ENCODE measurements at regions not wholly inside any gene's neighbourhood (a gene's known extent, or its start where the extent isn't known, plus 50 kb on each side); places are given as distances from the start of the nearest gene placed in this dataset.

- no peak overlapping the region for H3K27ac ChIP-seq (ENCODE audit: low read depth, low read length)
These were observed 114.1 kb upstream of the SESN3 start for GRCh38 chr11:95344932-95345642.

GRCh38 chr11:95341221-95341620 lies 110.2 kb upstream of the SESN3 start:
- peak overlapping the region; percentile 11 for H3K27ac ChIP-seq (ENCODE audit: low read depth, low read length)
- H3K9me3 ChIP-seq (ENCODE audit: control insufficient read depth in 3 of 3, low read length in 3 of 3), result no peaks in the 10 kb centered on the region
- no peak overlapping the region for H3K9ac ChIP-seq (ENCODE audit: low read depth in 1 of 3, low read length in 3 of 3)
- no peaks in the 10 kb centered on the region for H3K36me3 ChIP-seq (ENCODE audit: control insufficient read depth in 3 of 3, insufficient read depth in 3 of 3, low read length in 3 of 3)
- peaks cover 34 to 43% (median 36%) of the 10 kb centered on the region in 3 donors for H3K4me1 ChIP-seq (ENCODE audit: control insufficient read depth in 3 of 3, insufficient read depth in 3 of 3, low read length in 3 of 3)
- no peaks in the 10 kb centered on the region for H3K27me3 ChIP-seq (ENCODE audit: control insufficient read depth in 3 of 3, insufficient read depth in 3 of 3, low read length in 3 of 3)
- H3K4me3 ChIP-seq (ENCODE audit: low read length in 3 of 3), result no peak overlapping the region

More at GRCh38 chr11:95344932-95345642, 114.1 kb upstream of the SESN3 start:
- Histone ChIP-seq H3K36me3 (ENCODE audit: control insufficient read depth in 3 of 3, insufficient read depth in 3 of 3, low read length in 3 of 3) (no peaks in the 10 kb centered on the region), H3K9ac (ENCODE audit: low read depth in 1 of 3, low read length in 3 of 3) (no peak overlapping the region), H3K4me1 (ENCODE audit: control insufficient read depth in 3 of 3, insufficient read depth in 3 of 3, low read length in 3 of 3) (peaks cover 3 to 12% (median 4%) of the 10 kb centered on the region in 3 donors), H3K27me3 (ENCODE audit: control insufficient read depth in 3 of 3, insufficient read depth in 3 of 3, low read length in 3 of 3) (no peaks in the 10 kb centered on the region), H3K9me3 (ENCODE audit: control insufficient read depth in 3 of 3, low read length in 3 of 3) (peaks cover 0 to 3% (median 0%) of the 10 kb centered on the region in 3 donors), H3K4me3 (ENCODE audit: low read length in 3 of 3) (no peak overlapping the region)

DNA sequence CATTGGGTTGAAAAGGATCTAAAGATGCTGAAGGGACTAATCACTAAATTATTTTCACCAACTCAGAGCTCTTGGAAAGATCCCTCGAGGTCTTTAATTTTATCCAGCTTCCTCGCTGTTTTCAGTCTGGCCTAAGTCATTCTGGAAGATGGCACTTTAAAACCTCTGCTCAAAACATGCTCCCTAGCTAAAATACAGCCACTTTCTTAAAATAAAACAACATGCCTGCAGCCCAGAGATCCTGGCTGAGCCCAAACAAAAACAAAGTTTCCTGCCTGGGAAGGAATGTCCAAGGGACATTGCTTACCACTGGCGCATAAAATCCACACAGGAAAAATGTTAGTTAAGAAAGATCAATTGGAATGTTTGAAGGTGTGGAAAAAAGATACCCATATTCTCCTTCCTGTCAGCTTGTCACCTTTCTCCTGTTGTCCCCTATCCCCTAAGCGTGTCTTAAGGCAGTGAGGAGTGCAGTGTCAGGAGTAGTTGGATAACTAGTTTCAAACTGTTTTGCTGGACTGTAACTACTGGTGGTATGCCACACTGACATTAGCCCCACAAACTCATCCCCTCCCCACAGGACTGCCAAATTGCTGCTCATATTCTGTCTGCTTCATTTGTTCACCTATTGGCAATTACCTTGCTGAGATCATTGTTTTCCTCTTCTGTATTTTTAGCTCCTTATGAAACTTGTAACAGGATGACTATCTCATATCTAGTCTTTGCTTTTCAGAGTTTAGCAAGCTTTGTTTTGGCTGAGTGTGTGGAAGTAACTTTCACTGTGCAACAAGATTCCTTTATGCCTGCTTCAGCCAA lies 108.3 kb upstream of the SESN3 start:
- Histone ChIP-seq H3K9me3 (ENCODE audit: control insufficient read depth in 3 of 3, low read length in 3 of 3) (no peaks in the 10 kb centered on the region), H3K36me3 (ENCODE audit: control insufficient read depth in 3 of 3, insufficient read depth in 3 of 3, low read length in 3 of 3) (no peaks in the 10 kb centered on the region)

DNA sequence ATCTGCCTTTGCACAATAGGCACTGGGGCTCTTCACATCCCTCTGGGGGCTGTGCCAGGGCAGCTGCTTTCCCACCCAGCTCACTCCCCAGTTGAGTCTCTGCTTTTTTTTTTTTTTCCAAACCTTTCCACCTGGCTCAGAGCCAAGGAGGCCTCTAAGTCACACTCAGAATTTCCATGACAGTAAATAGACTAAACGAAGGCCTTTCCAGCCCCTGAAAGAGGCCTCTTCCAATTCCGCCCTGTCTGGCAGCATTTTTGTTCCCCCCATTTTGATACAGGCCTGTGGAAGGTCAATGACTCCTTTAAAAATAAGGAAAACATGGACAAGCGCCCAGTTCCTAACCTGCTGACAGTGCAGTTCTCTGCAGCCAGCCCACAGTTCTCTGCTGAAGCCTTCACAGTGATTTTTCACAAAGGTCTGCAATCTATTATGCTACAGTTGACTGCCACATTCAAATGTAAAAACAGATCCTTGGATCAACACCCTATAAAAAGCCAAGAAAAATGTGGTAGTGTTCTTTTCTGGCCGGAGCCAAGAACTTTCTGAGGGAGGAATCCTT lies 107.5 kb upstream of the SESN3 start:
- no peaks in the 10 kb centered on the region for H3K36me3 ChIP-seq (ENCODE audit: control insufficient read depth in 3 of 3, insufficient read depth in 3 of 3, low read length in 3 of 3)
- no peaks in the 10 kb centered on the region for H3K9me3 ChIP-seq (ENCODE audit: control insufficient read depth in 3 of 3, low read length in 3 of 3)
- H3K27me3 ChIP-seq (ENCODE audit: control insufficient read depth in 3 of 3, insufficient read depth in 3 of 3, low read length in 3 of 3), result no peaks in the 10 kb centered on the region
- peak overlapping the region in 2 of 3 donors; percentile 16 to 54 for H3K9ac ChIP-seq (ENCODE audit: low read depth in 1 of 3, low read length in 3 of 3)
- H3K4me3 ChIP-seq (ENCODE audit: low read length in 3 of 3), result no peak overlapping the region
- H3K27ac ChIP-seq (ENCODE audit: low read depth, low read length), result peak overlapping the region; percentile 83
- H3K4me1 ChIP-seq (ENCODE audit: control insufficient read depth in 3 of 3, insufficient read depth in 3 of 3, low read length in 3 of 3), result peaks cover 34 to 37% (median 36%) of the 10 kb centered on the region in 3 donors

More for the DNA sequence above, 108.3 kb upstream of the SESN3 start:
- H3K4me3 ChIP-seq (ENCODE audit: low read length in 3 of 3), result peak overlapping the region in 1 of 3 donors; percentile 16
- peaks cover 34 to 37% (median 36%) of the 10 kb centered on the region in 3 donors for H3K4me1 ChIP-seq (ENCODE audit: control insufficient read depth in 3 of 3, insufficient read depth in 3 of 3, low read length in 3 of 3)
- H3K27me3 ChIP-seq (ENCODE audit: control insufficient read depth in 3 of 3, insufficient read depth in 3 of 3, low read length in 3 of 3), result no peaks in the 10 kb centered on the region
- H3K27ac ChIP-seq (ENCODE audit: low read depth, low read length), result peak overlapping the region; percentile 83
- peak overlapping the region in 1 of 3 donors; percentile 55 for H3K9ac ChIP-seq (ENCODE audit: low read depth in 1 of 3, low read length in 3 of 3)

- Histone ChIP-seq H3K27ac (ENCODE audit: low read depth, low read length) (peak overlapping the region; percentile 83), H3K4me1 (ENCODE audit: control insufficient read depth in 3 of 3, insufficient read depth in 3 of 3, low read length in 3 of 3) (peaks cover 34 to 37% (median 36%) of the 10 kb centered on the region in 3 donors), H3K9ac (ENCODE audit: low read depth in 1 of 3, low read length in 3 of 3) (peak overlapping the region; percentile 40 to 63 (median 57)), H3K36me3 (ENCODE audit: control insufficient read depth in 3 of 3, insufficient read depth in 3 of 3, low read length in 3 of 3) (no peaks in the 10 kb centered on the region), H3K27me3 (ENCODE audit: control insufficient read depth in 3 of 3, insufficient read depth in 3 of 3, low read length in 3 of 3) (no peaks in the 10 kb centered on the region), H3K4me3 (ENCODE audit: low read length in 3 of 3) (peak overlapping the region; percentile 22 to 38 (median 37)), H3K9me3 (ENCODE audit: control insufficient read depth in 3 of 3, low read length in 3 of 3) (no peaks in the 10 kb centered on the region)
These were observed 107.0 kb upstream of the SESN3 start for GRCh38 chr11:95337972-95338429.

GRCh38 chr11:95337175-95337957 lies 106.4 kb upstream of the SESN3 start:
- no peaks in the 10 kb centered on the region for H3K36me3 ChIP-seq (ENCODE audit: control insufficient read depth in 3 of 3, insufficient read depth in 3 of 3, low read length in 3 of 3)
- peak overlapping the region; percentile 40 to 63 (median 57) for H3K9ac ChIP-seq (ENCODE audit: low read depth in 1 of 3, low read length in 3 of 3)
- H3K9me3 ChIP-seq (ENCODE audit: control insufficient read depth in 3 of 3, low read length in 3 of 3), result no peaks in the 10 kb centered on the region
- peak overlapping the region; percentile 22 to 38 (median 37) for H3K4me3 ChIP-seq (ENCODE audit: low read length in 3 of 3)
- H3K27ac ChIP-seq (ENCODE audit: low read depth, low read length), result peak overlapping the region; percentile 83
- peaks cover 34 to 37% (median 36%) of the 10 kb centered on the region in 3 donors for H3K4me1 ChIP-seq (ENCODE audit: control insufficient read depth in 3 of 3, insufficient read depth in 3 of 3, low read length in 3 of 3)
- no peaks in the 10 kb centered on the region for H3K27me3 ChIP-seq (ENCODE audit: control insufficient read depth in 3 of 3, insufficient read depth in 3 of 3, low read length in 3 of 3)

DNA sequence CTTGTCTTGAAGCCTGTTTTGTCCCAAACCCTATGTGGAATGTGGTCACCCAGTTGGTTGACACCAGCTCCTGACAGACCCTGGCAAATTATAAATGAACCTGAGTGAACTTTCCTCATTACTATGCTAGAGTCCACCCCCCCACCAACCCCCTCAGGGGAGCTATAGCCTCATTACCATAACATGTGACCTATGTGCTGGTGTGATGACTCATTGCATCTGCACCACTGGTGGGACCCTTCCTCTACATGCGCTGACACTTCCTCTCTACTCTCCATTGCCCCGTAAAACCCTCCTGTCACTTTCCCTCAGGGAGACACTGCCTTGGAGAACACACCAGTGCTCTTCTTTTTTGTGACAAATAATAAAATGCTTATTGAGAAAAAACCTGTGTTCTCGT lies 105.0 kb upstream of the SESN3 start:
- Histone ChIP-seq H3K4me1 (ENCODE audit: control insufficient read depth in 3 of 3, insufficient read depth in 3 of 3, low read length in 3 of 3) (peaks cover 30 to 36% (median 31%) of the 10 kb centered on the region in 3 donors), H3K9ac (ENCODE audit: low read depth in 1 of 3, low read length in 3 of 3) (no peak overlapping the region), H3K36me3 (ENCODE audit: control insufficient read depth in 3 of 3, insufficient read depth in 3 of 3, low read length in 3 of 3) (no peaks in the 10 kb centered on the region), H3K4me3 (ENCODE audit: low read length in 3 of 3) (no peak overlapping the region), H3K27me3 (ENCODE audit: control insufficient read depth in 3 of 3, insufficient read depth in 3 of 3, low read length in 3 of 3) (no peaks in the 10 kb centered on the region), H3K27ac (ENCODE audit: low read depth, low read length) (no peak overlapping the region), H3K9me3 (ENCODE audit: control insufficient read depth in 3 of 3, low read length in 3 of 3) (no peaks in the 10 kb centered on the region)

DNA sequence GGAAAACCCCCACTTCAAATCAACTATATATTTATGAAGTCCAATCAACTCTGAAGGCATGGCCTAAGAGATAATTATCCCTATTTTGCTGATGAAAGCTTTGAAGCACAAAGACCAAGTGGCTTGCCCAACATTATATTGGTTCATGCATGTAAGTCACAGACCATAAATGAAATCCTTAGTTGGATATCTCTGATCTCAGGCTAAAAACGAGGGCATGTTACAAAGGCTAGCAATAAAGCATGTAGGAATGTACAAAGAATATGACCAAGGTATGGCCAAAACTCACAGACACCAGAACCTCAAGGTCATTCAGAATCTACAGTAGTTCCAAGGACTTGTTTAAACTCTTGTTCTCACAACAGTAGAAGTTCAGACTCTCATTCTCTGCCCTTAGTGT lies 100.2 kb upstream of the SESN3 start:
- Histone ChIP-seq H3K9ac (ENCODE audit: low read depth in 1 of 3, low read length in 3 of 3) (no peak overlapping the region), H3K4me1 (ENCODE audit: control insufficient read depth in 3 of 3, insufficient read depth in 3 of 3, low read length in 3 of 3) (no peaks in the 10 kb centered on the region), H3K27ac (ENCODE audit: low read depth, low read length) (no peak overlapping the region), H3K9me3 (ENCODE audit: control insufficient read depth in 3 of 3, low read length in 3 of 3) (no peaks in the 10 kb centered on the region), H3K36me3 (ENCODE audit: control insufficient read depth in 3 of 3, insufficient read depth in 3 of 3, low read length in 3 of 3) (no peaks in the 10 kb centered on the region), H3K4me3 (ENCODE audit: low read length in 3 of 3) (no peak overlapping the region), H3K27me3 (ENCODE audit: control insufficient read depth in 3 of 3, insufficient read depth in 3 of 3, low read length in 3 of 3) (no peaks in the 10 kb centered on the region)

- Histone ChIP-seq H3K9ac (ENCODE audit: low read depth in 1 of 3, low read length in 3 of 3) (no peak overlapping the region), H3K27me3 (ENCODE audit: control insufficient read depth in 3 of 3, insufficient read depth in 3 of 3, low read length in 3 of 3) (no peaks in the 10 kb centered on the region), H3K4me1 (ENCODE audit: control insufficient read depth in 3 of 3, insufficient read depth in 3 of 3, low read length in 3 of 3) (no peaks in the 10 kb centered on the region), H3K4me3 (ENCODE audit: low read length in 3 of 3) (no peak overlapping the region), H3K27ac (ENCODE audit: low read depth, low read length) (no peak overlapping the region), H3K36me3 (ENCODE audit: control insufficient read depth in 3 of 3, insufficient read depth in 3 of 3, low read length in 3 of 3) (no peaks in the 10 kb centered on the region), H3K9me3 (ENCODE audit: control insufficient read depth in 3 of 3, low read length in 3 of 3) (no peaks in the 10 kb centered on the region)
These were observed 99.3 kb upstream of the SESN3 start for GRCh38 chr11:95330302-95330701.
